ENCODE measurements at regions not wholly inside any gene's neighbourhood (a gene's known extent, or its start where the extent isn't known, plus 50 kb on each side); places are given as distances from the start of the nearest gene placed in this dataset.
"Not testable (repeated sequence)": the region's sequence is repeated elsewhere in the genome, so short reads cannot be mapped to it uniquely, and the experiment has no call there.

- DNase-seq, result no peak
These were observed 100.8 kb downstream of the ABCC12 start for GRCh38 chr16:48054881-48055601.

- no peak for DNase-seq
These were observed 102.4 kb downstream of the ABCC12 start for GRCh38 chr16:48053418-48053745.

DNA sequence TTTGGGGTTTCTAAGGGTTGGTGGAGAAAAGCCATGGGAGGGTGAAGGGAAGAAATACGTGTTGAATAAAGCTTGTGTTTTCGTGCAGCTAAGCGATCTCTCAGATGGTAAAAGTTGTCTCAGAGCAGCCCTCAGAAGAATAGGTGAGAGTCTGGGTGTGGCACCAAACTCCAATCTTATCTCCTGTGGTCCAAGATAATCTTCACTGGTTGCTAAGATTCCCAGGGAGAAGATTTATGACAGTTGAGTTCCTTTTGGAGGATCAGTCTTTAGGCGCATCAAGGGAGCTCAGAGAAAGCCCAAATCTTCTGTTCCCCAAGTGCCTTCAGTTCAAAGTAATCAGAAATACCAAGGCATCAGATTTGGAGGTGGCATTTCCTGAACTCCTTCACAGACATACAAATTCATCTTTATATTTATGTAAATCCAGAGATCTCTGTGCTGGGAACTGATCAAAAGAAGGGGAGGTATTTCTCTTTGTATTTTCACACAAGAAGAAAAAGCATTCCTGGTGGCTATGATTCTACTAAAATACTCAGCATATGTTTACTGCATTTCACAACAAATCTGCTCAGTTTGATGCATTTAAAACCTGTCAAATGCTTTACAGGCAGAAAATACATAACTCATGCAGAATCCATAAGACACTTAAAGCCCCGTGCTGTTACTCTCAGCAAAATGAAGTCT lies 102.9 kb downstream of the ABCC12 start:
- no peak for DNase-seq

- DNase-seq, result no peak
These were observed 104.9 kb downstream of the ABCC12 start for GRCh38 chr16:48050871-48051270.

- DNase-seq, result no peak
These were observed 105.9 kb downstream of the ABCC12 start for GRCh38 chr16:48049847-48050246.

DNA sequence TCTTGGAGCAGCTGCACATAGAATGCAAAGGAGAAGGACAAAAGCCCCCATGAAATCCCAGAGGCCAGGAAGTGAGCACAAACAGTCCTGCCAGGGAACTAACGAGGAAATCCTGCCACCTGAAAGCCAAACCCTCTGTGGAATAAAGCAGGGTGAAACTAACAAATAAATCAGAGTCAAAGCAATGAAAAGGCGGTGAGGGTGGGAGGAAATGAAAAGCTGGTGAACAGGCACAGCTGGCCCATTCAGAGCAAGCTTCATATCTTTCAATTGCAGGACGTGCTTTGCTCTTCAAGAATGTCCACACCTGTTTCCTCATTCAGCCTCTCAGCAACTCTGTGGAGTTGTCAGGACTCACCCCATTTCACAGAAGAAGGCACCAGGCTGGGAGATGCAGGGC lies 108.1 kb downstream of the ABCC12 start:
- no peak for DNase-seq

GRCh38 chr16:48047241-48047640 lies 108.6 kb downstream of the ABCC12 start:
- DNase-seq, result no peak

DNA sequence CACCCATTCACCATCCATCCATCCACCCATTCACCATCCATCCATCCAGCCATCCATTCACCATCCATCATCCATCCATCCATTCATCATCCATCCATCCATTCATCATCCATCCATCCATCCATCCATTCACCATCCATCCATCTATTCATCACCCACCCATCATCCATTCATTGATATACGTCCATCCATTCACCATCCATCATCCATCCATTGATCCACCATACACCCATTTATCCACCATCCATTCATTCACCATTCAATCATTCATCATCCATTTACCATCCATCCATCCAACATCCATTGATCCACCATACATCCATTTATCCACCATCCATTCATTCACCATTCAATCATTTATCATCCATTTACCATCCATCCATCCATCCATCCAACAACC lies 111.7 kb downstream of the ABCC12 start:
- no peak for DNase-seq

DNA sequence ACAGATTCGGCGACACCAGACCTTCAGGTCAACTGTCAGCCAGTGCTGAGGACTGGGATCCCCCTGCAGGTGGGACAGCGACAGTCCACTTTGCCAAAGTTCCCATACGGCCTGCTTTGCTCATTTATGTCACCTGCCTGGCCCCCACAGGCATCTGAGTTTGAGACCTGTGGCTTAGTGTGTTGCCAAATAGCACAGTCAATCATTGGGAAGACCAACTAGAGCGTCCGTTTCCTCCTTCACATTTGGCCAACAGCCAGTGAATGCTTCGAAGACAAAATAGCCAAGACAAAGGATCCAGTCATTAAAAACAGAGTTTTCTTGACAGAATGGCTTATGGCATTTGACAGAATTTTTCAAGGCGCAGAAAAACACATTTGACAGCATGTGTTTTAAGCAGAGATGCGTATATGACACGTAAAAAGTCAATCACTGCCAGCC lies 113.8 kb downstream of the ABCC12 start:
- DNase-seq, result no peak

- DNase-seq, result no peak
These were observed 120.7 kb downstream of the ABCC12 start for GRCh38 chr16:48035142-48035541.

DNA sequence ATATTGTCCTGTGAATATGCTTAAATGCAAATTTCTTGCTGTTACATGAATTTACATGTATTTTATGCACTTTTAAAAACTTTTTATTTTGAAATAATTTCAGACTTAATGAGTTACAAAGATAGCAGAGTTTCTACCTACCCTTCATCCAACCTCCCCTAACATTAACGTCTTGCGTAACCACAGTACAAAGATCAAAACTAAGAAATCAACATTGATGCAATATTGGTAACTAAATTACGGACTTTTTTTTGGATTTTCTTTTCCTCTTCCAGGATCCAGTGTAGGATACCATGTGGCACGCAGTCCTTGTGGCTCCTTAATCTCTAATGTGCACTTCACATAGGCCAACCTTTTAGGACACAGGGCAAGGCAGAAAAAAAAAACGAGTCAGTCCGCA lies 124.9 kb downstream of the ABCC12 start:
- DNase-seq, result no peak

- DNase-seq, result no peak
These were observed 126.0 kb downstream of the ABCC12 start for GRCh38 chr16:48029768-48030167.

- DNase-seq, result no peak
These were observed 130.4 kb downstream of the ABCC12 start for GRCh38 chr16:48025359-48025758.

DNA sequence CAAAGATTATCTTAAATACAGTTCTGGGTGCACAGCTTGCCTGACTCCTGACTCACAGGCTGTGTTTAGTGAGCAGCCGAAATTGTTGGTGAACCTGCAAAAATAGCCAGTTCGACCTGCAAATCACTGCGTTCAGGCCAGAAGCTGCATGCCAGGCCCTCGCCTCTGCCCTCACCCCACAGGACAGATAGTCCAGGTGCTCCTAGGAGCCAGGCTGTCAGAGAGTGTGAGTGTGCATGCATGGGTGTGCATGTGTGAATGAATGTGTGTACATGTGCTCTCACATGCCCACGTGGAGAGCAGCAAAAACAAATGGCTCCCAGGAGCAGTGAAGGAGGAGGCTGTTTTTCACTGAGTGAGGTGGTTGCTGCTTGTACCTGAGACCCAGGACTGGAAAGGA lies 131.8 kb downstream of the ABCC12 start:
- DNase-seq, result no peak

DNA sequence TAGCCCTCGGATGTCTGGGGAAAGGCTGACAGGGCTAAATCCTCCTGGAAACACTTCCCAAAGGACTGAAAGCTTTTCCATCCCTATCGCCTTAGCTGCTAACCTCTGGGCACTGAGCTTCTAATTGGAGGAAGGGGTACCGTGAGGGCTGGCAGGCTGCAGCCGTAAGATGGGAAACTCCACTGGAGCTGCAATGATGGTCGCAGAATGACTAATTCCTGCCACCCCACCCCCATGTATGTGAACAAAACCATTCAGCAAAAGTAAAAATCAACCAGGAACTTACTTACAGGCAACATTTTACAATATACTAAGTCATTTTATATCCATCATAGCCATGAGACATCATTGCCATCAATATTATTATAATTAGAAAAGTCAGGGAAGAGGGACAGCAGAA lies 133.3 kb downstream of the ABCC12 start:
- DNase-seq, result no peak

GRCh38 chr16:48020617-48021016 lies 135.2 kb downstream of the ABCC12 start:
- DNase-seq, result not testable (repeated sequence)

GRCh38 chr16:48014349-48015135 lies 141.3 kb downstream of the ABCC12 start:
- no peak for DNase-seq

GRCh38 chr16:48013491-48013901 lies 142.3 kb downstream of the ABCC12 start:
- DNase-seq, result no peak

- no peak for DNase-seq
These were observed 143.7 kb downstream of the ABCC12 start for GRCh38 chr16:48011878-48012658.

- no peak for DNase-seq
These were observed 144.3 kb downstream of the ABCC12 start for GRCh38 chr16:48011466-48011865.

GRCh38 chr16:48008011-48008525 lies 147.7 kb downstream of the ABCC12 start:
- DNase-seq, result no peak

DNA sequence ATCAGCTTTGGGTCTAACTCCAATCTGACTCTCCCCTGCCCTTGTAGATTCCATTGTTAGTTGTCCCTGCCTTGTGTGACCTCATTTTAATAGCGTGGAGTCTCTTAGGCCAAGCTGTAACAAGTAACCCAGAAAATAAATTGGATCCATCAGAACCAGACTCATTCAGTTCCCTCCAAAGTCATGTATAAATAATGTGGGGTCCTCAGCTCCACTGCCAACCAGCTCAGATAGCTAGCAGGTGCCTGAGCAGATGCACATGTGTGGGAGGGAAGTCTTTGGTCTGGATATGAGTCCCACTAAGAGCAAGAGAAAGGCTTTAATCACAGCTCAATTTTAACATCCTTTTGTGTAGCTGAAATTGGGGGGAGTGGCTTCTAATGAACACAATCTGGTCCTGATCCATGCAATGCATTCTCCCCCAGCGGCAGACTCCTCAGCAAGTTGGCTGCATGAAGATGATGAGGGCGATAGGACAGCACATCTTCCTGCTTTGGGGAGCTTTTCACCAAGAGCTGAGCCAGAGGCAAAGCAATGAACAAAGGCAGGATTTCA lies 151.6 kb downstream of the ABCC12 start:
- DNase-seq, result no peak

All from activated CD8-positive, alpha-beta memory T cell treated with anti-CD3 and anti-CD28 coated beads for 24 hours (primary cell).